ENCODE measurements at regions not wholly inside any gene's neighbourhood (a gene's known extent, or its start where the extent isn't known, plus 50 kb on each side); places are given as distances from the start of the nearest gene placed in this dataset.

DNA sequence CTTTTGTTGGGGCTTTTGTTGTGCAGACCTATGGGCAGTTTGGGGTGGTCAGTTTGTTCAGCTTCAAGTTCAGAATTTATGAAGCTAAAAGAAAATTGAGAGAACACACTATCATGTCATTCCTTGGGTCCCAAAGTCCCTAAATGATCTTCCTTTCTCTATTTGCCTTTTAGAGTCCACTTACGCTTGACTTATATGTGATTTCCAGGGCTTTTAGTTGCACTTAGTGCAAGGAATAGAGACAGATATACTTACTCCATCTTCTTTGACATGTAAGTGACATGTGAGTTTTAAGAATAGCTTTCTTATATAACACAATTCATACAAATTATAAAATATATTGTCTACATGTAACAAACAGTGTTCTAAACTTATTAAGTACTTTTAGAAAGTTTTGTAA lies 660.1 kb upstream of the SLITRK1 start:
- TF ChIP-seq, protein P1, sequence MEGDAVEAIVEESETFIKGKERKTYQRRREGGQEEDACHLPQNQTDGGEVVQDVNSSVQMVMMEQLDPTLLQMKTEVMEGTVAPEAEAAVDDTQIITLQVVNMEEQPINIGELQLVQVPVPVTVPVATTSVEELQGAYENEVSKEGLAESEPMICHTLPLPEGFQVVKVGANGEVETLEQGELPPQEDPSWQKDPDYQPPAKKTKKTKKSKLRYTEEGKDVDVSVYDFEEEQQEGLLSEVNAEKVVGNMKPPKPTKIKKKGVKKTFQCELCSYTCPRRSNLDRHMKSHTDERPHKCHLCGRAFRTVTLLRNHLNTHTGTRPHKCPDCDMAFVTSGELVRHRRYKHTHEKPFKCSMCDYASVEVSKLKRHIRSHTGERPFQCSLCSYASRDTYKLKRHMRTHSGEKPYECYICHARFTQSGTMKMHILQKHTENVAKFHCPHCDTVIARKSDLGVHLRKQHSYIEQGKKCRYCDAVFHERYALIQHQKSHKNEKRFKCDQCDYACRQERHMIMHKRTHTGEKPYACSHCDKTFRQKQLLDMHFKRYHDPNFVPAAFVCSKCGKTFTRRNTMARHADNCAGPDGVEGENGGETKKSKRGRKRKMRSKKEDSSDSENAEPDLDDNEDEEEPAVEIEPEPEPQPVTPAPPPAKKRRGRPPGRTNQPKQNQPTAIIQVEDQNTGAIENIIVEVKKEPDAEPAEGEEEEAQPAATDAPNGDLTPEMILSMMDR (conservative IDR thresholded peaks at IDR 0.05; ENCODE audit: low read depth, low read length), result no peak
- no peak for TF ChIP-seq EZH2 (IDR thresholded peaks at IDR 0.05; ENCODE audit: borderline replicate concordance, low read depth, low read length, poor library complexity, severe bottlenecking)
